A673 (cell line): ENCODE measurements at regions not wholly inside any gene's neighbourhood (a gene's known extent, or its start where the extent isn't known, plus 50 kb on each side); places are given as distances from the start of the nearest gene placed in this dataset.

Experiments
- EZH2 ChIP-seq: fragments of 200-600 bp; sonication (generic); IDR thresholded peaks from 2 replicates; pipeline ENCODE4 v1.6.1; 2017; ENCODE audit warnings: borderline replicate concordance, low read depth, mild to moderate bottlenecking, mixed read lengths, antibody characterized with exemption, low read length; ENCODE audit not compliant: poor library complexity, severe bottlenecking
- TF ChIP-seq, protein P1 (sequence below): fragments of 300-800, 200-600 bp; sonication (generic); conservative IDR thresholded peaks from 2 replicates; pipeline ENCODE4 v1.5.1; 2017; ENCODE audit warnings: low read depth, mild to moderate bottlenecking, antibody characterized with exemption, low read length, moderate library complexity, mixed read lengths

DNA sequence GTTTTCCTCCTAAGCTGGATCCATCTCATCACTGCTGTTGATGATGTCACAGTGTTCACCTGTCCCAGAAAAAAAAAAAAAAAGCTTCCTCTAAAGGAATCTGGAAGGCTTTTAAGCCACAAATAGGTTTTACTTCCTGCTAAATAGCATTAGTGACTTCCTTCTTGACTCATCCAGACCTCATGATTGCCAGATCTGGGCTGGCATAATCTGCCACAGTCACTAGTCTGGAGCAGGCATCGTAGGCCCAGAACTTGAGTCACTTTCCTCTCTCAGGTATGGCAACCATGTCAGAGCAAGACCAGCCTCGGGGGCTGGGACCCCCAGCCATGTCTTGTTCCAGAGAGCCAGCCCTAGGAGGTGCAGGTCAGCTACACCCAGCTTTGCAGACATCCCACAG is 266.5 kb upstream of the CADM2 start:
- TF ChIP-seq, protein P1, sequence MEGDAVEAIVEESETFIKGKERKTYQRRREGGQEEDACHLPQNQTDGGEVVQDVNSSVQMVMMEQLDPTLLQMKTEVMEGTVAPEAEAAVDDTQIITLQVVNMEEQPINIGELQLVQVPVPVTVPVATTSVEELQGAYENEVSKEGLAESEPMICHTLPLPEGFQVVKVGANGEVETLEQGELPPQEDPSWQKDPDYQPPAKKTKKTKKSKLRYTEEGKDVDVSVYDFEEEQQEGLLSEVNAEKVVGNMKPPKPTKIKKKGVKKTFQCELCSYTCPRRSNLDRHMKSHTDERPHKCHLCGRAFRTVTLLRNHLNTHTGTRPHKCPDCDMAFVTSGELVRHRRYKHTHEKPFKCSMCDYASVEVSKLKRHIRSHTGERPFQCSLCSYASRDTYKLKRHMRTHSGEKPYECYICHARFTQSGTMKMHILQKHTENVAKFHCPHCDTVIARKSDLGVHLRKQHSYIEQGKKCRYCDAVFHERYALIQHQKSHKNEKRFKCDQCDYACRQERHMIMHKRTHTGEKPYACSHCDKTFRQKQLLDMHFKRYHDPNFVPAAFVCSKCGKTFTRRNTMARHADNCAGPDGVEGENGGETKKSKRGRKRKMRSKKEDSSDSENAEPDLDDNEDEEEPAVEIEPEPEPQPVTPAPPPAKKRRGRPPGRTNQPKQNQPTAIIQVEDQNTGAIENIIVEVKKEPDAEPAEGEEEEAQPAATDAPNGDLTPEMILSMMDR: no peak
- TF ChIP-seq EZH2: no peak
